PC-3 (cell line): ENCODE measurements at regions not wholly inside any gene's neighbourhood (a gene's known extent, or its start where the extent isn't known, plus 50 kb on each side); places are given as distances from the start of the nearest gene placed in this dataset.

Experiments
- ATAC-seq: fragments of 200-7000 bp; cut with Tn5 transposase; 2 replicates; pipeline ENCODE4 v1.9.1; 2020; ENCODE audit warnings: mild to moderate bottlenecking, moderate library complexity
- BruUV-seq: library from RNA; stranded (reverse); fragments of 400-500 nt; replicated peaks from 2 replicates; lab custom pipeline; 2021; lab: Mats Ljungman, UMichigan
- CTCF ChIA-PET: fragments of 300-600 bp; sonication (Branson Sonifier 250); formaldehyde crosslinking; loops from one replicate; lab custom pipeline; 2022; ENCODE audit warnings: antibody characterized with exemption; lab: Charles Lee
- POLR2A ChIA-PET: fragments of 300-600 bp; sonication (Branson Sonifier 250); formaldehyde crosslinking; loops from one replicate; lab custom pipeline; 2022; ENCODE audit warnings: antibody characterized with exemption; ENCODE audit not compliant: unreplicated experiment; lab: Charles Lee
- DNase-seq: peaks from one replicate; pipeline ENCODE4 v3.0.0-alpha.2; 2015
- H2AFZ ChIP-seq: fragments of 300-600 bp; sonication (generic); 2 replicates; pipeline ENCODE4 v1.6.0; 2016; ENCODE audit warnings: antibody characterized with exemption, low read length
- H3F3A ChIP-seq: fragments of 300-600 bp; sonication (generic); one replicate; pipeline ENCODE4 v1.6.0; 2017; ENCODE audit warnings: antibody characterized with exemption, low read length, control low read depth, mild to moderate bottlenecking; ENCODE audit not compliant: unreplicated experiment
- H3K27ac ChIP-seq: fragments of 300-600 bp; sonication (generic); 2 replicates; pipeline ENCODE4 v1.5.1; 2016; ENCODE audit warnings: mild to moderate bottlenecking, low read length
- H3K27me3 ChIP-seq: fragments of 300-600 bp; sonication (generic); 2 replicates; pipeline ENCODE4 v1.6.1; 2016; ENCODE audit warnings: low read length, mixed read lengths
- H3K36me3 ChIP-seq: fragments of 300-600 bp; sonication (generic); 2 replicates; pipeline ENCODE4 v1.6.1; 2016; ENCODE audit warnings: low read depth, mixed run types, low read length, mixed read lengths
- H3K4me1 ChIP-seq: fragments of 300-600 bp; sonication (generic); 2 replicates; pipeline ENCODE4 v1.5.1; 2016; ENCODE audit warnings: low read length; ENCODE audit not compliant: insufficient read depth
- H3K4me2 ChIP-seq: fragments of 300-600 bp; sonication (generic); 2 replicates; pipeline ENCODE4 v1.6.0; 2016; ENCODE audit warnings: low read length
- H3K4me3 ChIP-seq: fragments of 300-600 bp; sonication (generic); 2 replicates; pipeline ENCODE4 v1.5.1; 2016; ENCODE audit warnings: mild to moderate bottlenecking, low read length, mixed read lengths
- H3K79me2 ChIP-seq: fragments of 300-600 bp; sonication (generic); 2 replicates; pipeline ENCODE4 v1.6.1; 2017; ENCODE audit warnings: low read length, mixed read lengths
- H3K9ac ChIP-seq: fragments of 300-600 bp; sonication (generic); 2 replicates; pipeline ENCODE4 v1.6.0; 2016; ENCODE audit warnings: mild to moderate bottlenecking, low read length
- H3K9me2 ChIP-seq: fragments of 300-600 bp; sonication (generic); replicated peaks from 2 replicates; pipeline ENCODE4 v1.6.1; 2016; ENCODE audit warnings: mixed run types, low read length, mixed read lengths
- H3K9me3 ChIP-seq: fragments of 300-600 bp; sonication (generic); 2 replicates; pipeline ENCODE4 v1.6.1; 2016; ENCODE audit warnings: low read length, mixed read lengths
- H4K20me1 ChIP-seq: fragments of 300-600 bp; sonication (generic); 2 replicates; pipeline ENCODE4 v1.6.1; 2016; ENCODE audit warnings: low read length, mixed read lengths
- CTCF ChIP-seq: fragments of 300-600 bp; sonication (generic); conservative IDR thresholded peaks from 2 replicates; pipeline ENCODE4 v1.5.1; 2017; ENCODE audit warnings: antibody characterized with exemption, low read depth, mild to moderate bottlenecking, low read length
- EZH2 ChIP-seq: fragments of 300-600 bp; sonication (generic); IDR thresholded peaks from one replicate; pipeline ENCODE4 v1.6.1; 2017; ENCODE audit warnings: antibody characterized with exemption, mild to moderate bottlenecking, low read length; ENCODE audit not compliant: unreplicated experiment
- EZH2phosphoT487 ChIP-seq: fragments of 300-600 bp; sonication (generic); IDR thresholded peaks from 2 replicates; pipeline ENCODE4 v1.6.1; 2018; ENCODE audit warnings: mild to moderate bottlenecking, antibody characterized with exemption, low read length, borderline replicate concordance
- intact Hi-C: fragments of 100-400 bp; cut with micrococcal nuclease; formaldehyde crosslinking; loops from 2 replicates; pipeline ENCODE4 v1.9.0; 2023

- H2AFZ ChIP-seq = no peak overlapping the region
- H3K9me2 ChIP-seq = no peaks in the 10 kb centered on the region
- H3K4me1 ChIP-seq = no peaks in the 10 kb centered on the region
- no peaks in the 10 kb centered on the region for H3K9me3 ChIP-seq
- BruUV-seq = no TSS peak
- no peaks in the 10 kb centered on the region for H3K79me2 ChIP-seq
- no peak for DNase-seq
- no peak overlapping the region for H3K9ac ChIP-seq
- no peak for TF ChIP-seq EZH2phosphoT487
- no peak for TF ChIP-seq EZH2
- no peak for TF ChIP-seq CTCF
- ChIA-PET CTCF (no interaction called here), POLR2A (no interaction called here)
- intact Hi-C loops = no loop called here
- H3K4me2 ChIP-seq = no peak overlapping the region
- H3K4me3 ChIP-seq = no peak overlapping the region
- H3F3A ChIP-seq = no peaks in the 10 kb centered on the region
- no peaks in the 10 kb centered on the region for H4K20me1 ChIP-seq
- H3K27ac ChIP-seq = no peak overlapping the region
- no peak for ATAC-seq
- H3K36me3 ChIP-seq = no peaks in the 10 kb centered on the region
- H3K27me3 ChIP-seq = no peaks in the 10 kb centered on the region
These were observed 1755.4 kb downstream of the PLA2G4A start for GRCh38 chr1:188584119-188584518.

- Histone ChIP-seq H3F3A (no peaks in the 10 kb centered on the region), H4K20me1 (no peaks in the 10 kb centered on the region), H3K79me2 (no peaks in the 10 kb centered on the region), H3K9me2 (no peaks in the 10 kb centered on the region), H2AFZ (no peak overlapping the region), H3K9me3 (no peaks in the 10 kb centered on the region), H3K9ac (no peak overlapping the region), H3K27me3 (no peaks in the 10 kb centered on the region), H3K36me3 (no peaks in the 10 kb centered on the region), H3K27ac (no peak overlapping the region), H3K4me1 (peaks cover 7% of the 10 kb centered on the region), H3K4me3 (no peak overlapping the region), H3K4me2 (no peak overlapping the region)
- ChIA-PET CTCF (no interaction called here), POLR2A (no interaction called here)
- TF ChIP-seq EZH2phosphoT487 (no peak), CTCF (no peak), EZH2 (no peak)
- ATAC-seq (no peak), DNase-seq (no peak)
- intact Hi-C loops = loop anchor here (5.0 to 10.0 kb wide), 2 partner anchors 103 to 126 kb away; no protein-coding TSS in a partner anchor
- BruUV-seq = no TSS peak
These were observed 1761.9 kb downstream of the PLA2G4A start for GRCh38 chr1:188590641-188591040.

- TF ChIP-seq EZH2phosphoT487 (no peak), CTCF (peak; percentile 49), EZH2 (no peak)
- POLR2A ChIA-PET = no interaction called here
- Histone ChIP-seq H3K9me3 (no peaks in the 10 kb centered on the region), H3K4me2 (no peak overlapping the region), H3F3A (no peaks in the 10 kb centered on the region), H3K4me3 (no peak overlapping the region), H3K79me2 (no peaks in the 10 kb centered on the region), H2AFZ (no peak overlapping the region), H3K4me1 (peaks cover 7% of the 10 kb centered on the region), H3K36me3 (no peaks in the 10 kb centered on the region), H4K20me1 (no peaks in the 10 kb centered on the region), H3K27ac (no peak overlapping the region), H3K9ac (no peak overlapping the region), H3K9me2 (no peaks in the 10 kb centered on the region), H3K27me3 (no peaks in the 10 kb centered on the region)
- intact Hi-C loops = loop anchor here (5.0 to 10.0 kb wide), 2 partner anchors 107 to 130 kb away; no protein-coding TSS in a partner anchor
- DNase-seq (no peak), ATAC-seq (no peak)
- BruUV-seq = no TSS peak
- CTCF ChIA-PET = no interaction called here
These were observed 1765.9 kb downstream of the PLA2G4A start for GRCh38 chr1:188594542-188595235.
